ENCODE measurements at regions not wholly inside any gene's neighbourhood (a gene's known extent, or its start where the extent isn't known, plus 50 kb on each side); places are given as distances from the start of the nearest gene placed in this dataset.

- no peak for DNase-seq (ENCODE audit: extremely low spot score)
- ChIA-PET CTCF (no interaction called here), POLR2A (no interaction called here)
- TF ChIP-seq FOXA1 (IDR thresholded peaks at IDR 0.05) (no peak), PKNOX1 (IDR thresholded peaks at IDR 0.05) (no peak), FOXM1 (IDR thresholded peaks at IDR 0.05; ENCODE audit: borderline replicate concordance) (no peak), FOXK2 (IDR thresholded peaks at IDR 0.05) (no peak)
These were observed 259.9 kb downstream of the ADGRG6 start for GRCh38 chr6:142561511-142562265.

- DNase-seq (ENCODE audit: extremely low spot score), result no peak
- ChIA-PET CTCF (no interaction called here), POLR2A (no interaction called here)
- no peak for TF ChIP-seq ARNT (IDR thresholded peaks at IDR 0.05)
- no peak for TF ChIP-seq PKNOX1 (IDR thresholded peaks at IDR 0.05)
These were observed 261.1 kb downstream of the ADGRG6 start for GRCh38 chr6:142562865-142563264.

GRCh38 chr6:142566628-142567396, 265.0 kb downstream of the ADGRG6 start:
- POLR2A ChIA-PET, result no interaction called here
- CTCF ChIA-PET, result interaction anchor here (0.5 to 1.1 kb wide), 10 partner anchors 18 to 860 kb away, joined by 3 to 5 read pairs (median 3); no protein-coding TSS in a partner anchor
- TF ChIP-seq ARNT (IDR thresholded peaks at IDR 0.05) (no peak), TARDBP (IDR thresholded peaks at IDR 0.05) (no peak), LEF1 (IDR thresholded peaks at IDR 0.05; ENCODE audit: borderline replicate concordance) (no peak), FOXA1 (IDR thresholded peaks at IDR 0.05) (no peak)
- peak; percentile 79 for DNase-seq (ENCODE audit: extremely low spot score)

- POLR2A ChIA-PET, result no interaction called here
- CTCF ChIA-PET, result interaction anchor here (0.7 to 1.1 kb wide), 4 partner anchors 9 to 848 kb away, joined by 3 to 4 read pairs (median 4); no protein-coding TSS in a partner anchor
- DNase-seq (ENCODE audit: extremely low spot score), result no peak
- TF ChIP-seq CTBP1 (IDR thresholded peaks at IDR 0.05; ENCODE audit: borderline replicate concordance) (no peak), TARDBP (IDR thresholded peaks at IDR 0.05) (no peak), PKNOX1 (IDR thresholded peaks at IDR 0.05) (no peak), ARNT (IDR thresholded peaks at IDR 0.05) (no peak), ELF4 (IDR thresholded peaks at IDR 0.05) (no peak), NFRKB (IDR thresholded peaks at IDR 0.05) (no peak), ZNF384 (IDR thresholded peaks at IDR 0.05) (no peak), FOXM1 (IDR thresholded peaks at IDR 0.05; ENCODE audit: borderline replicate concordance) (no peak), LEF1 (IDR thresholded peaks at IDR 0.05; ENCODE audit: borderline replicate concordance) (no peak), HDGF (IDR thresholded peaks at IDR 0.05; ENCODE audit: borderline replicate concordance) (no peak), FOXA1 (IDR thresholded peaks at IDR 0.05) (no peak), SUZ12 (IDR thresholded peaks at IDR 0.05) (no peak), SP1 (IDR thresholded peaks at IDR 0.05) (no peak), FOXK2 (IDR thresholded peaks at IDR 0.05) (no peak), L3MBTL2 (conservative IDR thresholded peaks at IDR 0.05) (no peak), BHLHE40 (IDR thresholded peaks at IDR 0.05; ENCODE audit: borderline replicate concordance) (no peak)
These were observed 265.7 kb downstream of the ADGRG6 start for GRCh38 chr6:142567461-142567860.

GRCh38 chr6:142568857-142569597, 267.2 kb downstream of the ADGRG6 start:
- TF ChIP-seq FOXM1 (IDR thresholded peaks at IDR 0.05; ENCODE audit: borderline replicate concordance), result no peak
- TF ChIP-seq ARNT (IDR thresholded peaks at IDR 0.05), result no peak
- no peak for TF ChIP-seq LEF1 (IDR thresholded peaks at IDR 0.05; ENCODE audit: borderline replicate concordance)
- no peak for TF ChIP-seq CTBP1 (IDR thresholded peaks at IDR 0.05; ENCODE audit: borderline replicate concordance)
- no peak for TF ChIP-seq SP1 (IDR thresholded peaks at IDR 0.05)
- no peak for TF ChIP-seq L3MBTL2 (conservative IDR thresholded peaks at IDR 0.05)
- no peak for TF ChIP-seq TARDBP (IDR thresholded peaks at IDR 0.05)
- no peak for TF ChIP-seq PKNOX1 (IDR thresholded peaks at IDR 0.05)
- no peak for TF ChIP-seq FOXA1 (IDR thresholded peaks at IDR 0.05)
- TF ChIP-seq BHLHE40 (IDR thresholded peaks at IDR 0.05; ENCODE audit: borderline replicate concordance), result no peak
- no peak for TF ChIP-seq SUZ12 (IDR thresholded peaks at IDR 0.05)
- no peak for TF ChIP-seq HDGF (IDR thresholded peaks at IDR 0.05; ENCODE audit: borderline replicate concordance)
- no peak for TF ChIP-seq FOXK2 (IDR thresholded peaks at IDR 0.05)
- no peak for TF ChIP-seq ELF4 (IDR thresholded peaks at IDR 0.05)
- no peak for TF ChIP-seq ZNF384 (IDR thresholded peaks at IDR 0.05)
- no peak for TF ChIP-seq NFRKB (IDR thresholded peaks at IDR 0.05)
- ChIA-PET POLR2A (no interaction called here), CTCF (interaction anchor here (0.6 to 1.4 kb wide), 3 partner anchors 95 to 1998 kb away, joined by 3 to 5 read pairs (median 3); no protein-coding TSS in a partner anchor)
- no peak for DNase-seq (ENCODE audit: extremely low spot score)

Measured in HEK293T (cell line).